Tongue (tissue), 1 donor: ENCODE measurements at regions not wholly inside any gene's neighbourhood (a gene's known extent, or its start where the extent isn't known, plus 50 kb on each side); places are given as distances from the start of the nearest gene placed in this dataset.

Experiments used
- DNase-seq: peaks from one replicate; pipeline ENCODE4 v3.0.0-alpha.2; 2015

DNA sequence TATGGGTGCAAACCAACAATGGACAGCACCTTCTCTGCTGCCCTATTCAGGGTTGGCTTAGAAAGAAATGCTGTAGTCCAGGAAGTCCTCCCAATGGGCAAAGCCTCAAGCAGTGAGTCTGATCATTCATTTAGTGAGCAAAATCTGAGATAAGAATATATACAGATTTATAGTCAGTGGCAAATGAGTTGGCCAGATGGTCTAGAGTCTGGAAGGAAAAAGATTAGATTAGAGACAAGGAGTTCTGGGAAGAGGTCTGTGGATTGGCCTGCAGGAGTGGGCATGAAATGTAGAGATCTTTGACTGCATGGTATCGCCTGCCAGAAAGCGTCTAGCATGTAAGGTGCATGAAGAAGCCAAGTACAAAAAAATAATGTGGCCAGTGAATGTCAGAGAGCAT lies 201.9 kb upstream of the PTER start:
- DNase-seq, result no peak

DNA sequence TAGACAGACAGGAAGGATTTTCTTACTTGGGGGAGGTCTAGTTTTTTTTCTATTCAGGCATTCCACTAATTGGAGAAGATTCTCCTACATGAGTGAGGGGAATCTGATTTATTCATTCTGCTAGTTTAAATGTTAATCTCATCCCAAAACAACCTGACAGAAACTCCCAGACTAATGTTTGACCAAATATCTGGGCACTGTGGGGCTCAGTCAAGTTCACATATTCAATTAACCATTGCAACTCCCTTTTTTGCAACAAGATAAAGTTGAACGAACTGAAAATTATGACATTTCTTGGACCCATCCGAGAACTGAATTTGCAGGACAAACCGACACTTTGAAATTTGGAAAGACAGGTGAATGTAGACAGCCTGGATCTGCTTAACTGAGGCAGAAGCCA lies 194.4 kb upstream of the PTER start:
- DNase-seq, result no peak

DNA sequence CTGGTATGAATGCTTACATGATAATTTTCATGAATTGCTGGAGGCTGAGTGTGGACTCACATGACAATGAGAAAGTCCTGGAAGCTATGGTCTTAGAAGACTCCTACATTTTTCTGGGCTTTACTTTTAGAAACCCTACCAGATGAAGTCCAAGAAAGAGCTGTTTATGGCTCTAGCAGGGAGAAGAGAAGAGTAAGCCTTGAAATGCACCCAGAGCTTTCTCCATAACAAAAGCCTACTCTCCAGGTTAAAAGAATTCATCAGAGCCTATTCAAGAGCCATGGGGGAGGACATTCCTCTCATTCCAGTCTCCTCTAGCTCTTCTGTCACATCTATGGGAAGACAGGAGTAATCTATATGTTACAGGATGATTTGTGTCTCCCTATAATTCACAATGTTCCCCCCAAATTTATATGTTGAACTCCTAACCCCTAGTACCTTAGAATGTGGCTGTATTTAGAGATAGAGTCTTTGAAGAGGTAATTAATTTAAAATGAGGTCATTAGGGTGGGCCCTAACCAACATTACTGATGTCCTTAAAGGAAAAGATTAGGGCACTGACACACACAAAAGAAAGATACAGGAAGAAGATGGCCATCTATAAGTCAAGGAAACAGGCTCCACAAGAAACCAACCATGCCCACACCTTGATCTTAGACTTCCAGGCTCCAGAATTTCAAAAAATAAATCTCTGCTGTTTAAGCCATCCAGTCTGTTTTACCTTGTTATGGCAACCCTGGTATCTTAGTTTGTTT lies 193.8 kb upstream of the PTER start:
- DNase-seq, result no peak

DNA sequence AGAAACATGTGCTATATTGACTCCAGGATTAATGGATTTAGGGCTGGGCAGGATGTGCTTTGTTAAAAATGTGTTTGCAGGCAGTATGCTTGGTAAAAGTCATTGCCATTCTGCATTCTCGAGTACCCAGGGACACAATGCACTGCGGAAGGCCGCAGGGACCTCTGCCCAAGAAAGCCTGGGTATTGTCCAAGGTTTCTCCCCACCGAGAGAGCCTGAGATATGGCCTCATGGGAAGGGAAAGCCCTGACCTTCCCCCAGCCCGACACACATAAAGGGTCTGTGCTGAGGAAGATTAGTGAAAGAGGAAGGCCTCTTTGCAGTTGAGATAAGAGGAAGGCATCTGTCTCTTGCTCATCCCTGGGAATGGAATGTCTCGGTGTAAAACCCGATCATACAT lies 186.7 kb upstream of the PTER start:
- DNase-seq, result peak; percentile 12

DNA sequence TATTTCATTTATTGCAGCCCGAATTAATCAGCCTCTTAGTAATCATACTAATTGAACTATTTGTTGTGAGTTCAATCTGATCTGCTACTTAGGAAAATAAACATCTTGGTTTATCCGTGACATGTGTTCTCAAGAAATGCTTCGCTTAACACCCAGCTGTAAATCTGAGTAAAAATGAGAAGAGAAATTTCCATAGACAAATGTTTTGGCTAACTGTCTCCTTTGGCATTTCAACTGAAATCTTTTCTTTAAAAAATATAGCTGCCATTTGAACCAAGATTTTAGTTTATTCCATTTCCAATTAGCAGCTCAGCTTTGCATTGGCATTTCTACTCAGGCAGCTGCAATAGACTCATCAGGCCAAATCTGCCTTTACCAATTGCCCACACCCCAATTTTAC lies 180.5 kb upstream of the PTER start:
- no peak for DNase-seq

DNA sequence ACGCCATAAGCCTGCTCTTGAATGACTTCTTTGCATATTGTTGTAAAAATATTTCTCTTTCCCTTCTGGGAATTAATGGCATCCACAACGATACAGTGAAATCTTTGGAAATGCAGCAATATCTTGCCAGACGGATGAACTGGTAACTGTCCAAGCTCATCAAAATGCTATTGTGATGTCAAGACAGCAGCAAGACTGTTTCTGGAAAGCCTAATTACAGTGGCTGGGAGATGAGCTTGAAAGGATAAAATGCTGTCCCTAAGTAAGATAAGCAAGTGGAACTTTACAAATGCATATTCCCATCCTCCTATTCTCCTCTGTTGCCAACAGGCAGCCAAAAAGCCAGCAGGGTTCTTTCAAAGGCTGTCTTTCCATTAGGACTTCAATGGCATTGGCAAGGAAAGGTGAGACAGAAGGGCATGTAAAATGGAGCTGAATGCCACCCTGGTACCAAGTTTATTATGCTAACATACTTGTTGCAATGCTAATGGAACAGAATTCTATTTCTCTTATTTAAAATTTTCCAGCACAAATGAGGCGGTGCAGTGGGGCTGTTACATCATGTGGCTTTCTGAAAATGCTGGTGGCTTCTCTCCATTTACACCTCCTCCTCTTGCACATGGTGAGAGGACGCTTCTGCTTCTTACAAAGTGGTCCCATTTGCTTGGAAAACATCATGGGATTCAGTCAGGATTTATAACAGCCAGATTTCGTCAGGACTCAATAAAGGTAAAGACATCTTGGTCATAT lies 178.3 kb upstream of the PTER start:
- DNase-seq, result no peak

DNA sequence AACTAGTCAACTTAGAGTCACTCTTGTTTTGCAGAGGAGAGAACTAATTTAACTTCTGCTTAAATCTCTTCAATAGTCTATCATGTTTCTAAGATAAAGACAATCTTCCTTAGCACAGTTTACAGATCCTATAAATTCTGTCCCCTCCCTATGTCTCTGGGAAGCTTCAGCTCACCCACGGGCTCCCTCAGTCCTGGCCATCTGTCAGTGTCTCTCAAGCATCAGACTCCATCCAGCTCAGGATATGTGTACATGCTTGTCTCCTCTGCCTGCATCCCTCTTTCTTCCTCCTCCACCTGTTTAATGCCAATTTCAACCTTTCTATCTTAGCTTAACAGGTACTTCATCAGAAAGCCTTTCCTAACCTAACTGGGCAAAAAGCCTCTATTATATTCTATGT lies 177.1 kb upstream of the PTER start:
- DNase-seq, result no peak

DNA sequence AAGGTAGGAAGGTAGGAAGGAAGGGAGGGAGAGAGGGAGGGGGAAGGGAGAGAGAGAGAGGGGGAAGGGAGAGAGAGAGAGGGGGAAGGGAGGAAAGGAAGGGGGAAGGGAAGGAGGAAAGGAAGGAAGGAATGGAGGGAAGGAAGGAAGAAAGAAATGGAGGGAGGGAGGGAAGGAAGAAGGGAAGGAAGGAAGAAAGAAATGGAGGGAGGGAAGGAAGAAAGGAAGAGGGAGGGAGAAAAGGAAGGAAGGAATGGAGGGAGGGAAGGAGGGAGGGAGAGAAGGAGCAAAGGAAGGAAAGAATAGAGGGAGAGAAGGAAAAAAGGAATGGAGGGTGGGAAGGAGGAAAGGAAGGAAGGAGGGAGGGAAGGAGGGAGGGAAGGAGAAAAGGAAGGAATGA lies 176.4 kb upstream of the PTER start:
- DNase-seq, result no peak

DNA sequence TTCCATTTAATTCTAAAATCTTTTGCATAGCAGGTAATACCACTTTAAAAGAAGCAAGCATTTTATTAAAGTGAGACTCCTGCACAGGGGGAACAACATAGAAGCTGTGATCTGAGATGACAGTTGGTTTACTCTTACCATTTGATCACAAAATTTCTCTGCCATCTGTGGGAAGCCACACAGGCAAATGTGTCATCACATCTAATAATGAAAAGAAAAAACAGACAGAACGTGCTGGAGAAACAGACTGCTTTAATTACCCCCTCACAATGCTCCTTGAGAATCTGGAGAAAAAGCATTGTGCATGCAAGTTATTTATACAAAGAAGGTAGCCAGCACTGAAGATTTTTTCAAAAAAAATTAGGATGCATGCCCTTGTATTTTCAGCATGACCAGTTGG lies 165.2 kb upstream of the PTER start:
- no peak for DNase-seq

DNA sequence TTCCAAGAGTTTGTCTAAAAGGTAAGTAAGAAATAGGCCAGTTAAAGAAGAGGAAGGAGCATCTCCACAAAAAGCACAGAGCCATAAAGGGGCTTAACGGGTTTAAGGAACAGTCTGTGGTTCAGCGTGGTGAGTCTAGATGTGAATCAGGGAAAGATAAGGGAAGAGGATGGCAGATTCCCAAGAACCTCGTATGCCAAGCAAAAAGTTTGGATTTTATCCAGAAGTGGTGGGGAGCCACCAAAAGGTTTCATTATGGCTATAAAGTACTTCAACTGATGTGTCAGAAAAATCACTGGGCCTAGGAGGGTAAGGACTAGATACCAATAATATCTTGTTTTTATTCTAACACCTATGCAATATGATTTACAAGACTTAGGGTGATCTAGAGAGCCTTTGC lies 161.9 kb upstream of the PTER start:
- no peak for DNase-seq

DNA sequence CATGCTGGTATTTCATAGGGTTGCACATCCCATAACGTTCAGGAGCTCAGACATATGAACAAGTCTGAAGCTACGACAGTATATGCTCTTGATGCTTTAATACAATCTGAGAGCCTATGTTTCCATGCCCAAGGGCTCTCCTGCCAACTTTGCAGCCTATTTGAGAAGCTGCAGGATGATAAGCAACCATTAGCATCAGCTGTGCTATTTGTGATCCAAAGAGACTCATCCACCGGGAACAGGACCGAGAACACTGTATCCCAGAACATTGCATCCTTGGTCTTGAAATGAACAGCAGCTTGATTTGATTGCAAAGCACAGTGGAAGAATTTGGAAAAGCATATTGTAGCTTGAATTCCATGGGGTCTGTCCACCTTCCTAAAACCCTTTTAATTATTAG lies 156.2 kb upstream of the PTER start:
- DNase-seq, result no peak

DNA sequence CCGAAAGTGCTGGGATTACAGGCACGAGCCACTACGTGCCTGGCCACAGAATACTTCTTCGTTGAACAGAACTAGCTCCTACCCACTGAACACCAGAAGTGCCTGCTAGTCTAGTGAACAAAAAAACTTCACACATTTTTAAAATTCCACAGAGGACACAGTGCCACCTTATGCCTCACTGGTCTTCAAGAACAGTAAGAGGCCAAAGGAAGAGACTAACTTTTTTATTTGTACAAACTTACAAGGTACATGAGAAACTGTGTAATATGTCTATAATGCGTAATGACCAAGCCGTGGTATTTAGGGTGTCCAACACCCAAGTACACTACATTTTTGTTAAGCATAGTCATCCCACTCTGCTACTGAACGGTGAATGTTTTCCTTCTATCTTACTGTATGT lies 144.4 kb upstream of the PTER start:
- DNase-seq, result no peak

DNA sequence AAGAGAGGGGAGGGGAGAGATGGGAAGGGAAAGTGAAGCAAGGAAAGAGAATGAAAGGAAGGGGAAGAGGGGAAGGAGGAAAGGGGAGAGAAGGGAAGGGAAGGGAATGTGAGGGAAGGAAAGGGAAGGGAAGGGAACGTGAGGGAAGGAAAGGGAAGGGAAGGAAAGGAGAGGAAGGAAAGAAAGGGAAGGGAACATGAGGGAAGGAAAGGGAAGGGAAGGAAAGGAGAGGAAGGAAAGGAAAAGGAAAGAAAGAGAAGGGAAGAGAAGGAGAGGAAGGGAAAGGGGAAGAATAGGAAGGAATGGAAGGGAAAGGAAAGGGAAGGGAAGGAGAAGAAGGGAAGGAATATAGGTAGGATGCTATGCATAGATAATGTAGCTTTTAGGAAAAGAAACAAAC lies 139.7 kb upstream of the PTER start:
- no peak for DNase-seq

DNA sequence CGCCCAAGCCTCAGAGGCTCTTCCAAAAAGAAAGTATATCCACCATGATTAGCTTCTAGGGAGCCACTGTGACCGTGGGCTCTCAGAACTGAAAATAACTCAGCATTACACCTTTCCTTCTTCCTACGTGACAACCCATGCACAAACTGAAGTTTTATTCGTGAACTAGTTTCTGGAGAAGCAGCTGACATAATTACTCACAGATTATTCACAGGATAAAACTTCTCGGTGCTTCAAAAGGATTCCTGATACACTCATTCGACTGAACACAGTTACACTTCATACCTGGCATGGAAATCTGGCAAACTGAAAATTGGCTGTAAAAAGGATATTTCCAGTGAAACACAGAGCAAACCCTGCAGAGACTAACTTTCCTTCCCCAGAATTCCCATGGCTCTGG lies 139.2 kb upstream of the PTER start:
- no peak for DNase-seq

DNA sequence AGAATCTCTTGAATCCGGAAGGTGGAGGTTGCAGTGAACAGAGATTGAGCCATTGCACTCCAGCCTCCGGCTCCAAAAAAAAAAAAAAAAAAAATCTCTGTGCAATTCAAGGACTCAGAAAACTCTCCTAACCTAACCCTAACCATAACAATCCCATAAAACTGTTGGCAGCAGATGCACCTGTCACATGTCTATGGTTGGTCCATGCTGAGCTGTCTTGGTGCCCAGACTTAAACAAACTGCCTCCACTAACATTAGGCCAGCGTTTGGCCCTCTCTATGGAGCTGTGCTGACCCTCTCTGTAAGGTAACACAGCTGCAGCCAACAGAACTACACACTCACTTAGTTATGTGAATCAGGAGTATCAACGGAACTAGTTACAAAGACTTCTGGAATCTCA lies 132.5 kb upstream of the PTER start:
- DNase-seq, result no peak

DNA sequence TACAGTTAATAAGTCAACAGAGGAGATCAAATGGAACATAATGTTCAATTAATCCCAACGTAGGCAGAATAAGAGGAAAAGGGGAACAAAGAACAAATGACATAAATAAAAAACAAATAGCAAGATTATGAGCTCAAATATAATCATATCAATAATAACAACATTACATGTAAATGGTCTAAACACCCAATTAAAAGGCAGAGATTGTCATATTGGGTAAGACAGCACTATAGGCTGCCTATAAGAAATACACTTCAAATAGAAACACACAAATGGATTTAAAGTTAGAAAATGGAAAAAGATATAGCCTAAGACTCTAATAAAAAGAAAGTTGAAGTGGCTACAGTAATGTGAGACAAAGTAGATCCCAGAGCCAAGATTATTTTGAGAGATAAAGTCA lies 126.4 kb upstream of the PTER start:
- DNase-seq, result no peak

DNA sequence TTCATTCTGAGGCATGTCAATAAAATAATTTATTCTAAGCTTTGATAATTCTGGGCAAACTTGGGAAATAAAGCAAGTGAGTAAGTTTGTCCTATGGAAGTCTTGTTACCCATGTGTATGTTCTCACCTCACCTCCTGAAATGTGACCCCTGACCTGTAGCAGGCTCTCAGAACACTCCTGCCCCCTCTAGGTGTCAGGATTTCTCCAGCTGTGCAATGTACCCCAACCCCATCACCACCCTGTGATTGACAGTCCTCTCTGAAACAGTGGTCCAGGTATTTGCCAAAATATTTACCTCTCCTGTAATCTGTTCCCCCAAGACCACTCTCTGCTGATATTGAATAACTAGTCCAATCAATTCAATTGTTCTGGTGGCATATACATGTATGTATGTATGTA lies 122.6 kb upstream of the PTER start:
- no peak for DNase-seq

DNA sequence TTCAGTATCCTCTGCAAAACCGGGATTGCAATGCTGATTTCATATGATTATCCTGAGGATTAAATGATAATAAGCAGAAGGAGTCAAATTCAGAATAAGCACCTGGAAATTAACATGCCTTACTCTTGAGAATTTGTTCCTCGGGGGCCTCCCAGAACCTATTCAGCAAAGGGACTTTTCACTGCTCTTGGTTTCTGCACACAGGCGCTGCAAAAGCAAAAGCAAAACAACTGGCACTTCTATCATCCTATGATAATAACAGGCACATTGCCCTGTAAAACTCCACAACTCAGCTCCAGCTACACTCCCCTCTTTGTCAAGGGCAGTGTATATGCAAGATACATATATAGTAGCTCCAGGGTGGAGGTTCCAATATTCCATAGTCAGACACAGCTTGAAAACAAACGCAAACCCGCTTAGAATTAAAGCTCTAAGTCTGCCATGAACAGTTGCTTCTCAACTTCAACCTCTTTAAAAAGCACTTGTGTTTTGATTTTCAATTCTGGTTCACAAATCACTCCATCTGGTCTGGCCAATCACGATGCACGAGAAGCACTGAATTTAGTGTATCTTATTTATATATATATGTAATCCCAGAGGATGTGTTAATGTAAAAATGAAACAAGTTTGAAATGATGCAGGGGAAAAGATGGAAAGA lies 119.9 kb upstream of the PTER start:
- DNase-seq, result no peak

DNA sequence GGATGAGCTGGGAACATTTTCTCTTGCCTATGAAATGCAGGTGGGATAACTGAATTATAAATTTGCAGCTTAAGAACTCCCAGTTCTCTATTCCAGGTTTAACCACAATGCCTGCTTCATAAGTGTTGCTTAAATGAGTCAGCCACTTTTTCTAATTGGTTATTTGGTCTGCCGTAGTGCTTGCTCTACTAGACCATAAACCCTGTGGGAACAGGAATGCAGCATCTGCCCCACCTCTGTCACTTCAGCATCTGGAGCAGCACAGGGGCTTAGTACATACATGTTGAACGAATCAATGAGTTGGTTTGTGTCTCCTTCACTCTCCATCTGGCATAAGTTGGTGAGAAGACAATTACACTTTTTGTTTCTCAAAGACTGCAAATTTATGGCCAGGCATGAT lies 95.2 kb upstream of the PTER start:
- DNase-seq, result no peak

DNA sequence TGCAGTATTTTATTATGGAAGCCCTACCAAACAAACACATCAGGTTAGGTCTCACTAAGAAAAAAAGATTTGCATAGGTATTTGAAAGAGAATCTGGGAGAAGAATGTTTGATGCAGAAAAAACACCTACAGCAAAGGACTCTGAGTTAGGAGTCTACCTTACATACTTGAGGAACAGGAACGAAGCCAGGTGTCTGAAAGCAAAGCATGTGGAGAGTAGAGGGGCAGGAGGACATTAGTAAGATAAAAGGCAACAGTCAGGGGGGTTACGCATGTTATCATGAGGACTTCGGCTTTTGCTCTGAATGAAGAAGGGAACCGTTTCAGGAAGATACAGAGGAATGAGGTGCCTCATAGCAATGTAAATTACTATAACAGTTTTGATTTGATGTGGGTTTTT lies 87.9 kb upstream of the PTER start:
- DNase-seq, result no peak

DNA sequence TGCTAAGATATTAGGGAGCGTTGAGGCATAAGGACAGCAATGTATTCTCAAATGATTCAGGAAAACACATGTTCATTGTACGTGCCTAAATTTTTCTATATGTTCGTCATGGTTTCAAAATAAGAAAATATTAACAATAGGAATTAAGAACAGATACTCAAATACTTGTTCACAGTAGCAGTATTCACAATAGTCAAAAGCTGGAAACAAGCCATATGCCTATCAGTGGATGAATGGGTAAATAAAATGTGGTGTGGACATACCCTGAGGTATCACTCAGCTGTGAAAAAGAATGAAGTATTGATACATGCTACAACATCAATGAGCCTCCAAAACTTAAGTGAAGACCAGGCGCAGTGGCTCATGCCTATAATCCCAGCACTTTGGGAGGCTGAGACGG lies 84.7 kb upstream of the PTER start:
- DNase-seq, result no peak

DNA sequence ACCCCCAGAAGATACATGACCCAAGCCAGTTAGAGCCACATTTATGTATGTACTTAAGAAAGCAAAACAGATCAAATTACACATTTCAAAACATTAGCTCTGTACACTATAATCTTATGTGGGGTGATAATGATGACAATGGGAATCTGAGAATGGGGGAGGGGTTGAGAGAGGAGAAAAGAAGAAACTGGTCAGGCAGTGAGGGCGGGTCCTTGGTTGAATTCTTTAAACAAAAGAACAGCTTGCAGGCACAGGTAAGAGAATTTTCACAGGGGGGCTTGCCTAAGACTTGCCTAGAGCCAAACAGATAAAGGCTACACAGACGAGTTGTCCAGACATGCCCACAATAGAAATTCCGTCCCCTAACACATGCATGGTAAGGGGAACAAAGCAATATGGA lies 76.8 kb upstream of the PTER start:
- no peak for DNase-seq

DNA sequence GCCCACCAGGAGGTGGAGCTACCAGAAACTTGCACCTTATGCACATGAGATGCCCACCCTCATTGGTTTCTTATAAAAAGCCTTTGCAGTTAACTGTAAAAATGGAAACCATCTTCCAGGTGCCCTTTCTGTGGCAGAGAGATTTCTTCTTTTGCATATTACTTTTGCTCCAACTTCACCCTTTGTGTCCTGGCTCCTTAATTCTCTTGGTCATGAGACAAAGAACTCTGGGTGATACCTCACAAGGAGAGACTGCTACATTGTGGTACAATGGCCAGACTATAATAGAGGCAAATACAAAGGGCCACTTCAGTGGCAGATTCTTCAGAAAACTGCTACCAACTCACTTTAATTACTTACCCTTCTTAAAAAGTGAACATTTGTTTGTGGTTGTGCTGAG lies 76.4 kb upstream of the PTER start:
- no peak for DNase-seq

DNA sequence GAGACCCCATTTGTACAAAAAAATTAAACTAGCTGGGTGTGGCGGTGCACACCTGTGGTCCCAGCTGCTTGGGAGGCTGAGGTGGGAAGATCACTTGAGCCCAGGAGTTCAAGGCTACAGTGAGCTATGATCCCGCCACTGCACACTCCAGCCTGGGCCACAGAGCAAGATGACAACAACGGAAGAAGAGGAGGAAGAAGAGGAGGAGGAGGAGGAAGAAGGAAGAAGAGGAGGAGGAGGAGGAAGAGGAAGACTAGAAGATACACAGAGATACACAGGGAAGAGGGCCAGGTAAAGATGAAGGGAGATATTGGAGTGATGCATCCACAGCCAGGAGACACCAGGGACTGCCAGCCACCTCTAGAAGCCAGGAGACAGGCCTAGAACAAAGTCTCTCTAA lies 75.7 kb upstream of the PTER start:
- DNase-seq, result no peak
